Panc1 (cell line): ENCODE measurements at regions not wholly inside any gene's neighbourhood (a gene's known extent, or its start where the extent isn't known, plus 50 kb on each side); places are given as distances from the start of the nearest gene placed in this dataset.

Experiments used
- ATAC-seq: fragments of 200-7000 bp; cut with Tn5 transposase; 2 replicates; pipeline ENCODE4 v1.9.1; 2020; ENCODE audit warnings: mild to moderate bottlenecking, moderate library complexity
- BruUV-seq: library from RNA; stranded (reverse); fragments of 400-500 nt; replicated peaks from 2 replicates; lab custom pipeline; 2021; lab: Mats Ljungman, UMichigan
- CTCF ChIA-PET: fragments of 300-600 bp; sonication (Branson Sonifier 250); formaldehyde crosslinking; loops from one replicate; lab custom pipeline; 2022; ENCODE audit warnings: antibody characterized with exemption; lab: Charles Lee
- POLR2A ChIA-PET: fragments of 300-600 bp; sonication (Branson Sonifier 250); formaldehyde crosslinking; loops from one replicate; lab custom pipeline; 2022; ENCODE audit warnings: antibody characterized with exemption; lab: Charles Lee
- DNase-seq: peaks from one replicate; pipeline ENCODE4 v3.0.0-alpha.2; 2010; ENCODE audit warnings: low read depth, low spot score
- H3K27ac ChIP-seq: 2 replicates; pipeline ENCODE4 v1.5.1; 2011; ENCODE audit warnings: mild to moderate bottlenecking, low read length, inconsistent platforms
- H3K27me3 ChIP-seq: fragments of 200-500 bp; sonication (Bioruptor generic); 2 replicates; pipeline ENCODE4 v1.6.0; 2014; ENCODE audit warnings: low read length, inconsistent platforms; ENCODE audit not compliant: control insufficient read depth, insufficient read depth
- H3K36me3 ChIP-seq: fragments of 200-500 bp; sonication (Bioruptor generic); 2 replicates; pipeline ENCODE4 v1.5.1; 2014; ENCODE audit warnings: inconsistent platforms, mild to moderate bottlenecking, low read length, moderate library complexity; ENCODE audit not compliant: control insufficient read depth, insufficient read depth
- H3K4me1 ChIP-seq: 2 replicates; pipeline ENCODE4 v1.5.1; 2011; ENCODE audit warnings: inconsistent platforms, mild to moderate bottlenecking, low read length, moderate library complexity; ENCODE audit not compliant: control insufficient read depth, insufficient read depth
- H3K4me3 ChIP-seq, 2 experiments: 2 replicates each; pipeline ENCODE4 v1.5.1; 2011 to 2012; ENCODE audit warnings: low read depth in 2 of 2, low read length in 2 of 2, mild to moderate bottlenecking in 2 of 2, inconsistent platforms in 1 of 2, moderate library complexity in 1 of 2
- H3K9me3 ChIP-seq: fragments of 200-500 bp; sonication (Bioruptor generic); 2 replicates; pipeline ENCODE4 v1.5.1; 2014; ENCODE audit warnings: low read depth, mild to moderate bottlenecking, inconsistent platforms, low read length, moderate library complexity; ENCODE audit not compliant: control insufficient read depth, insufficient read depth
- POLR2AphosphoS5 ChIP-seq: IDR thresholded peaks from 2 replicates; pipeline ENCODE4 v1.6.1; 2012; ENCODE audit warnings: mild to moderate bottlenecking, low read depth, low read length, moderate library complexity
- SIN3A ChIP-seq: IDR thresholded peaks from 2 replicates; pipeline ENCODE4 v1.6.1; 2012; ENCODE audit warnings: low read depth, mild to moderate bottlenecking, low read length, moderate library complexity, borderline replicate concordance; ENCODE audit not compliant: insufficient read depth
- TCF7L2 ChIP-seq: IDR thresholded peaks from 2 replicates; pipeline ENCODE4 v1.6.1; 2011; ENCODE audit warnings: mild to moderate bottlenecking, low read depth, low read length, inconsistent platforms
- in situ Hi-C: cut with HindIII; loops from 2 replicates; pipeline ENCODE4 v1.10.0; 2016; ENCODE audit warnings: low sequenced_read_pairs, low pct_unique_long_range_greater_than_20kb
- intact Hi-C: fragments of 100-400 bp; cut with micrococcal nuclease; formaldehyde crosslinking; loops from one replicate; pipeline ENCODE4 v1.10.0; 2022; ENCODE audit not compliant: unreplicated experiment
- TF ChIP-seq, protein P1 (sequence below): fragments of 450-650 bp; IDR thresholded peaks from 2 replicates; pipeline ENCODE4 v1.5.1; 2017; ENCODE audit warnings: mild to moderate bottlenecking
- TF ChIP-seq, protein P2 (sequence below), 2 experiments: IDR thresholded peaks; 2 replicates each; pipeline ENCODE4 v1.6.1; 2011 to 2012; ENCODE audit warnings: low read depth in 2 of 2, control low read depth in 1 of 2, low read length in 1 of 2, mild to moderate bottlenecking in 1 of 2, moderate library complexity in 1 of 2; ENCODE audit not compliant: insufficient read depth in 1 of 2

DNA sequence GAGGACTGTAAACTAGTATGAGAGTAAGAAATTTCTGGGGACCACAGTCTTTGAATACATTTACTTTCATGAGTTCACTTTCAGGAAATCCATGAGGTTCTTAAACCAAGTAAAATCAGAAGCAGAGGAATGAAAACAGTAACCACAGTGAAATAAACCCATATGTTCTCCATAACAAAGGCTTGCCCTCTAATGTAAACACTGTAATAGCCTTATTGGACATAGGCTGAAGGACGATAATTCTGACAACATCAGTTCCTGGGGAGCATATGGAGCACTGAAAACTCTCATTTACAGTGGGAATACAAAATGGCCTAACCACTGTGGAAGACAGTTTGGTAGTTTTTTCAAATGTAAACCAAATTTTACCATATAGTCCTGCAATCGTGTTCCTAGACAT, 965.8 kb downstream of the NSUN3 start:
- CTCF ChIA-PET = no interaction called here
- DNase-seq (no peak), ATAC-seq (no peak)
- BruUV-seq = no TSS peak
- no peak overlapping the region for H3K4me3 ChIP-seq
- H3K4me1 ChIP-seq = no peaks in the 10 kb centered on the region
- no peak overlapping the region for H3K27ac ChIP-seq
- TF ChIP-seq, protein P1, sequence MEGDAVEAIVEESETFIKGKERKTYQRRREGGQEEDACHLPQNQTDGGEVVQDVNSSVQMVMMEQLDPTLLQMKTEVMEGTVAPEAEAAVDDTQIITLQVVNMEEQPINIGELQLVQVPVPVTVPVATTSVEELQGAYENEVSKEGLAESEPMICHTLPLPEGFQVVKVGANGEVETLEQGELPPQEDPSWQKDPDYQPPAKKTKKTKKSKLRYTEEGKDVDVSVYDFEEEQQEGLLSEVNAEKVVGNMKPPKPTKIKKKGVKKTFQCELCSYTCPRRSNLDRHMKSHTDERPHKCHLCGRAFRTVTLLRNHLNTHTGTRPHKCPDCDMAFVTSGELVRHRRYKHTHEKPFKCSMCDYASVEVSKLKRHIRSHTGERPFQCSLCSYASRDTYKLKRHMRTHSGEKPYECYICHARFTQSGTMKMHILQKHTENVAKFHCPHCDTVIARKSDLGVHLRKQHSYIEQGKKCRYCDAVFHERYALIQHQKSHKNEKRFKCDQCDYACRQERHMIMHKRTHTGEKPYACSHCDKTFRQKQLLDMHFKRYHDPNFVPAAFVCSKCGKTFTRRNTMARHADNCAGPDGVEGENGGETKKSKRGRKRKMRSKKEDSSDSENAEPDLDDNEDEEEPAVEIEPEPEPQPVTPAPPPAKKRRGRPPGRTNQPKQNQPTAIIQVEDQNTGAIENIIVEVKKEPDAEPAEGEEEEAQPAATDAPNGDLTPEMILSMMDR = no peak
- POLR2A ChIA-PET = no interaction called here
- no peaks in the 10 kb centered on the region for H3K36me3 ChIP-seq
- H3K27me3 ChIP-seq = no peaks in the 10 kb centered on the region
- in situ Hi-C loops (no loop called here), intact Hi-C loops (loop anchor here (10.0 kb wide), 1 partner anchor 56 kb away; no protein-coding TSS in a partner anchor)
- no peaks in the 10 kb centered on the region; the same call in 1 of the 2 replicates for H3K9me3 ChIP-seq

DNA sequence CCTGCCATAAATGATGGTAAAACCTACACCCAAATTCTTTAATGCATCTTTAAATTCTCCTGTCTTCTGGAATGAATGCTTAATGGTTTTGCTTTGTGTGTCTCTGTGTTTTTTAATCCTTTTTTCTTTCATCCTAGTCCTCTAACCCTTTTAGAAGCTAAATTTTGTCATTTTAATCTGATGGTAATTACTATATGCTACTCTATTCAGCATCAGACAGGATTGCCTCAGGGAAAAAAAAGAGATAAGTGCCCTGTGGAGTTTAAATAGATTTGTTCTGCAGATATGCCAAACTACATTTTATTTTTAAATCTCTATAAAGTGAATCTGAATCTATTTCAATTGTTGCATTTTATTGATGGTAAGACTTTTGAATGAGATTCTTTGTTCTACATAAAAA, 966.8 kb downstream of the NSUN3 start:
- no TSS peak for BruUV-seq
- ATAC-seq (no peak), DNase-seq (no peak)
- H3K9me3 ChIP-seq = no peaks in the 10 kb centered on the region; the same call in 1 of the 2 replicates
- intact Hi-C loops = loop anchor here (10.0 kb wide), 1 partner anchor 55 kb away; no protein-coding TSS in a partner anchor
- ChIA-PET POLR2A (no interaction called here), CTCF (no interaction called here)
- H3K27ac ChIP-seq = no peak overlapping the region
- H3K27me3 ChIP-seq = no peaks in the 10 kb centered on the region
- TF ChIP-seq, protein P2, sequence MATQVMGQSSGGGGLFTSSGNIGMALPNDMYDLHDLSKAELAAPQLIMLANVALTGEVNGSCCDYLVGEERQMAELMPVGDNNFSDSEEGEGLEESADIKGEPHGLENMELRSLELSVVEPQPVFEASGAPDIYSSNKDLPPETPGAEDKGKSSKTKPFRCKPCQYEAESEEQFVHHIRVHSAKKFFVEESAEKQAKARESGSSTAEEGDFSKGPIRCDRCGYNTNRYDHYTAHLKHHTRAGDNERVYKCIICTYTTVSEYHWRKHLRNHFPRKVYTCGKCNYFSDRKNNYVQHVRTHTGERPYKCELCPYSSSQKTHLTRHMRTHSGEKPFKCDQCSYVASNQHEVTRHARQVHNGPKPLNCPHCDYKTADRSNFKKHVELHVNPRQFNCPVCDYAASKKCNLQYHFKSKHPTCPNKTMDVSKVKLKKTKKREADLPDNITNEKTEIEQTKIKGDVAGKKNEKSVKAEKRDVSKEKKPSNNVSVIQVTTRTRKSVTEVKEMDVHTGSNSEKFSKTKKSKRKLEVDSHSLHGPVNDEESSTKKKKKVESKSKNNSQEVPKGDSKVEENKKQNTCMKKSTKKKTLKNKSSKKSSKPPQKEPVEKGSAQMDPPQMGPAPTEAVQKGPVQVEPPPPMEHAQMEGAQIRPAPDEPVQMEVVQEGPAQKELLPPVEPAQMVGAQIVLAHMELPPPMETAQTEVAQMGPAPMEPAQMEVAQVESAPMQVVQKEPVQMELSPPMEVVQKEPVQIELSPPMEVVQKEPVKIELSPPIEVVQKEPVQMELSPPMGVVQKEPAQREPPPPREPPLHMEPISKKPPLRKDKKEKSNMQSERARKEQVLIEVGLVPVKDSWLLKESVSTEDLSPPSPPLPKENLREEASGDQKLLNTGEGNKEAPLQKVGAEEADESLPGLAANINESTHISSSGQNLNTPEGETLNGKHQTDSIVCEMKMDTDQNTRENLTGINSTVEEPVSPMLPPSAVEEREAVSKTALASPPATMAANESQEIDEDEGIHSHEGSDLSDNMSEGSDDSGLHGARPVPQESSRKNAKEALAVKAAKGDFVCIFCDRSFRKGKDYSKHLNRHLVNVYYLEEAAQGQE (IDR thresholded peaks at IDR 0.05; ENCODE audit: insufficient read depth in 1 of 2, low read depth in 2 of 2, low read length in 1 of 2) = no peak
- TF ChIP-seq SIN3A = no peak
- TF ChIP-seq, protein P1 = no peak
- TF ChIP-seq TCF7L2 = no peak
- TF ChIP-seq POLR2AphosphoS5 = no peak
- H3K36me3 ChIP-seq = no peaks in the 10 kb centered on the region
- in situ Hi-C loops = no loop called here
- no peak overlapping the region for H3K4me3 ChIP-seq
- no peaks in the 10 kb centered on the region for H3K4me1 ChIP-seq
